ENCODE measurements at regions not wholly inside any gene's neighbourhood (a gene's known extent, or its start where the extent isn't known, plus 50 kb on each side); places are given as distances from the start of the nearest gene placed in this dataset.

DNA sequence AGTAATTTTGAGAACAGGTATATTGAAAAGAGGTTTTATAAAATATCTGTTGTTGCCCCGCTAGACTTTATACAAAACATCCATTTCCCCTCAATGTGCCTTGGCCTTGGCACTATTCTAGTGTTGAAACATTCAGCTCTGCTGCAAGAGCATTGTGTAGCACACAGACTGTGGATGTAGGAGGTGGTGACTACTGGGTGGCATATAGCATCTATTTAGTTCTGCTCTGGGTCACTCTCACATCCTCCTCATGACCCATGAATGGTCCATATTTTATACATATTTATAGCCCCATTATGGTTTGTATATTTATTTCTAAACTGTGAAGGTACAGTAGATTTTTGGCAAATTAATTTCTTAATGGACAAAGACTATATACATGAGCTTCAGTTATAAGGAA, 1022.0 kb upstream of the CELF4 start:
- Histone ChIP-seq H3K4me2 (ENCODE audit: low read depth, low read length, poor library complexity, severe bottlenecking) (no peak overlapping the region), H3F3A (ENCODE audit: insufficient read depth) (no peaks in the 10 kb centered on the region), H4K20me1 (ENCODE audit: low read depth, low read length) (no peaks in the 10 kb centered on the region), H3K79me2 (ENCODE audit: insufficient read depth, low read length) (no peaks in the 10 kb centered on the region), H3K9me3 (ENCODE audit: insufficient read depth, low read length) (no peaks in the 10 kb centered on the region), H2AFZ (ENCODE audit: low read depth, low read length, severe bottlenecking) (no peak overlapping the region), H3K9me2 (replicated peaks; ENCODE audit: insufficient read depth, low read length) (no peaks in the 10 kb centered on the region), H3K9ac (ENCODE audit: low read length) (no peak overlapping the region), H3K36me3 (ENCODE audit: low read length) (no peaks in the 10 kb centered on the region), H3K4me3 (ENCODE audit: insufficient read depth, low read length, poor library complexity, severe bottlenecking) (no peak overlapping the region), H3K27me3 (ENCODE audit: low read length) (no peaks in the 10 kb centered on the region), H3K27ac (ENCODE audit: low read depth, low read length) (no peak overlapping the region)
- TF ChIP-seq EZH2phosphoT487 (conservative IDR thresholded peaks at IDR 0.05; ENCODE audit: low read length) = no peak
- TF ChIP-seq, protein P1, sequence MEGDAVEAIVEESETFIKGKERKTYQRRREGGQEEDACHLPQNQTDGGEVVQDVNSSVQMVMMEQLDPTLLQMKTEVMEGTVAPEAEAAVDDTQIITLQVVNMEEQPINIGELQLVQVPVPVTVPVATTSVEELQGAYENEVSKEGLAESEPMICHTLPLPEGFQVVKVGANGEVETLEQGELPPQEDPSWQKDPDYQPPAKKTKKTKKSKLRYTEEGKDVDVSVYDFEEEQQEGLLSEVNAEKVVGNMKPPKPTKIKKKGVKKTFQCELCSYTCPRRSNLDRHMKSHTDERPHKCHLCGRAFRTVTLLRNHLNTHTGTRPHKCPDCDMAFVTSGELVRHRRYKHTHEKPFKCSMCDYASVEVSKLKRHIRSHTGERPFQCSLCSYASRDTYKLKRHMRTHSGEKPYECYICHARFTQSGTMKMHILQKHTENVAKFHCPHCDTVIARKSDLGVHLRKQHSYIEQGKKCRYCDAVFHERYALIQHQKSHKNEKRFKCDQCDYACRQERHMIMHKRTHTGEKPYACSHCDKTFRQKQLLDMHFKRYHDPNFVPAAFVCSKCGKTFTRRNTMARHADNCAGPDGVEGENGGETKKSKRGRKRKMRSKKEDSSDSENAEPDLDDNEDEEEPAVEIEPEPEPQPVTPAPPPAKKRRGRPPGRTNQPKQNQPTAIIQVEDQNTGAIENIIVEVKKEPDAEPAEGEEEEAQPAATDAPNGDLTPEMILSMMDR (IDR thresholded peaks at IDR 0.05; ENCODE audit: insufficient read depth, low read length, poor library complexity, severe bottlenecking) = no peak

DNA sequence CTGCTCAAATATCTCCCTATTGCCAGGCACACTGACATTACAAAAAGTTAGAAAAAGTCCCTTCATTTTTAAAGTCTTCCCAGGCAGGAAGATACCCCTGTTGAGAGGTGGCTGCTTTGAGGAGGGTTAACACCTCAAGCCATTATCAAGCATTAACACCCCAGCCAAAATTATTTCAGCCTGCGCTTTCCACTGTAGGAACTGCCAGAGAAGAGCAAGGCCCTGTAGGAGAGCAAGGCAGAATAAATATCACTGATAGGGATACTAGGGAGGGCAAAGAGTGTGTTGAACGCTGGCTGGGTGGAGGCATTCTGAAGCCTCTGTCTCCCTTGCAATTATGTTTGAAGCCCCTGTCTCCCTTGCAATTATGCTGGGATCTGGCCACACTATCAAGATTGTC, 1020.7 kb upstream of the CELF4 start:
- Histone ChIP-seq H4K20me1 (ENCODE audit: low read depth, low read length) (no peaks in the 10 kb centered on the region), H3K27ac (ENCODE audit: low read depth, low read length) (no peak overlapping the region)

DNA sequence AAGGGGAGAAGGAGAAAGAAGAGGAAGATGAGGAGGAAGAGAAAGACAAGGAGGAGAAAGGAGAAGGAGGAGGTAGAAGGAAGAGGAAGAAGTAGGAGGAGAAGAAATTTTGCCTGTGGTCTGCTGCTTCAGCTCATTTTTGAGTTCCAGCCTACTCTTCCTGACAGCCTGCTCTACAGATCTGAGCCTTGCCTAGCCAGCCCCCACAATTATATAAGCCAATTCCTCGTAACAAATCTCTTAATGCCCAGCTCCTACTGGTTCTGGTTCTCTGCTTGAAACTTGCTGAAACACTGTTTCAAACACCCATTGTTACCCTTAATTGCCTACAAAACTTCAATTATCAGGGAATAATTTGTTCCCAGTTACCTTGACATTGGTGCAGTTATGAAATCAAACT, 1014.2 kb upstream of the CELF4 start:
- H2AFZ ChIP-seq (ENCODE audit: low read depth, low read length, severe bottlenecking) = no peak overlapping the region
- TF ChIP-seq, protein P1 (IDR thresholded peaks at IDR 0.05; ENCODE audit: insufficient read depth, low read length, poor library complexity, severe bottlenecking) = no peak
- TF ChIP-seq EZH2phosphoT487 (conservative IDR thresholded peaks at IDR 0.05; ENCODE audit: low read length) = no peak
- H4K20me1 ChIP-seq (ENCODE audit: low read depth, low read length) = no peaks in the 10 kb centered on the region
- no peak overlapping the region for H3K4me2 ChIP-seq (ENCODE audit: low read depth, low read length, poor library complexity, severe bottlenecking)
- H3F3A ChIP-seq (ENCODE audit: insufficient read depth) = no peaks in the 10 kb centered on the region
- H3K27ac ChIP-seq (ENCODE audit: low read depth, low read length) = no peak overlapping the region
- H3K27me3 ChIP-seq (ENCODE audit: low read length) = no peaks in the 10 kb centered on the region
- no peak overlapping the region for H3K4me3 ChIP-seq (ENCODE audit: insufficient read depth, low read length, poor library complexity, severe bottlenecking)
- no peaks in the 10 kb centered on the region; the same call in 1 of the 2 replicates for H3K9me3 ChIP-seq (ENCODE audit: insufficient read depth, low read length)
- no peaks in the 10 kb centered on the region for H3K36me3 ChIP-seq (ENCODE audit: low read length)
- H3K9me2 ChIP-seq (replicated peaks; ENCODE audit: insufficient read depth, low read length) = no peaks in the 10 kb centered on the region
- H3K9ac ChIP-seq (ENCODE audit: low read length) = no peak overlapping the region
- no peaks in the 10 kb centered on the region for H3K79me2 ChIP-seq (ENCODE audit: insufficient read depth, low read length)

More for the DNA sequence above, 1020.7 kb upstream of the CELF4 start:
- Histone ChIP-seq H3F3A (ENCODE audit: insufficient read depth) (no peaks in the 10 kb centered on the region), H3K4me2 (ENCODE audit: low read depth, low read length, poor library complexity, severe bottlenecking) (no peak overlapping the region), H3K9me3 (ENCODE audit: insufficient read depth, low read length) (no peaks in the 10 kb centered on the region), H2AFZ (ENCODE audit: low read depth, low read length, severe bottlenecking) (no peak overlapping the region), H3K9ac (ENCODE audit: low read length) (no peak overlapping the region), H3K27me3 (ENCODE audit: low read length) (no peaks in the 10 kb centered on the region), H3K9me2 (replicated peaks; ENCODE audit: insufficient read depth, low read length) (no peaks in the 10 kb centered on the region), H3K4me3 (ENCODE audit: insufficient read depth, low read length, poor library complexity, severe bottlenecking) (no peak overlapping the region), H3K36me3 (ENCODE audit: low read length) (no peaks in the 10 kb centered on the region), H3K79me2 (ENCODE audit: insufficient read depth, low read length) (no peaks in the 10 kb centered on the region)
- TF ChIP-seq, protein P1 (IDR thresholded peaks at IDR 0.05; ENCODE audit: insufficient read depth, low read length, poor library complexity, severe bottlenecking) = no peak
- no peak for TF ChIP-seq EZH2phosphoT487 (conservative IDR thresholded peaks at IDR 0.05; ENCODE audit: low read length)

Data from SU-DHL-6 (cell line).